GM21529 (cell line): ENCODE measurements at regions not wholly inside any gene's neighbourhood (a gene's known extent, or its start where the extent isn't known, plus 50 kb on each side); places are given as distances from the start of the nearest gene placed in this dataset.
A peak's percentile ranks its signal among the peaks of the same experiment; 100 is the strongest.
"Not testable (repeated sequence)": the region's sequence is repeated elsewhere in the genome, so short reads cannot be mapped to it uniquely, and the experiment has no call there.

Experiments used
- ATAC-seq: cut with Tn5 transposase; IDR thresholded peaks from one replicate; pipeline ENCODE4 v1.9.1; 2021; ENCODE audit not compliant: unreplicated experiment

GRCh38 chr4:147139455-147140198, 194.0 kb upstream of the TTC29 start:
- peak; percentile 81 for ATAC-seq

- ATAC-seq = no peak
Measured at GRCh38 chr4:147151763-147152162, 206.1 kb upstream of the TTC29 start.

- no peak for ATAC-seq
Measured at GRCh38 chr4:147157860-147158701, 212.4 kb upstream of the TTC29 start.

DNA sequence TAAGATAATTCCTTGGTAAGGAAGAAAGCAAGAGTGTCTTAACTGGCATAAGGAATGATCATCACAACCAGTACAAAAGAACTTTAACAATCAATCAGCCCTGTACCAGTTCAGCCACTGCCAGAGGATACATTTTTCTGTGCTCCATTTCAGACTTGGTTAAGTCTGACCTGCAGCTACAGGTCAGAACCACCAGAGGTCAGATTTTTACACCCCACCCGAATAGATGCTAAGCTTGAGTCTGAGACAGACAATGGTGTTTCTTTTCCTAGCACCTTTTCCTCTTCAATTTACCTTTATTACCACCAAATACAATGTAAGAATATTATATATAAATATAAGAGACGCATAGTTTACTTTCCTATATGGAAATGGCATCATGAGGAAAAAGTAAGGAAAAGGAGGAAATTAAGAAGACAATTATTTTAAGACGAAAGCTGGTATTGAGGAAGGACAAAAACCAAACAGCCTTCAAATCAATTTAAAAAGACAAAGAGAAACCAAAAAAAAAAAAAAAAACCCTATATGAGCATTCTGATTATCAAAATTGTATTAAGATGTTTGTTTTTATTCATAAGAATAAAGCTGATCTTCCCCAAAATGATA, 215.3 kb upstream of the TTC29 start:
- peak; percentile 96 for ATAC-seq

DNA sequence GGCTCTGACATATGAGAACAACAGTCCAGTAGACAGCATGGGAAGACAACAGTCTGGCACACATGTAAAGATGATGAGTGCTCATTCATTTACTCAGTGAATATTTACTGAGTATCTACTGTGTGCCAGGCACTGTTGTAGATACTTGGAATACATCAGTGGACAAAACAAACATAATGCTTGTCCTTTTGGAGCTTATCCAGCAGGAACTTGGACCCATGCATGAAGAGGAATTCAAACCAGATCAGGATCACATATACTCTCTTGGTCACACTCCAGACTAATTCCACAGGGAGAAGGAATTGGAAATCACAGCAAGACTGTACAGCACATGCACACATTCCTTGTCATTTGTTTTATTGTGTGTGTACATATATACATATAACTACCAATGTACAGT, 217.6 kb upstream of the TTC29 start:
- ATAC-seq = no peak

DNA sequence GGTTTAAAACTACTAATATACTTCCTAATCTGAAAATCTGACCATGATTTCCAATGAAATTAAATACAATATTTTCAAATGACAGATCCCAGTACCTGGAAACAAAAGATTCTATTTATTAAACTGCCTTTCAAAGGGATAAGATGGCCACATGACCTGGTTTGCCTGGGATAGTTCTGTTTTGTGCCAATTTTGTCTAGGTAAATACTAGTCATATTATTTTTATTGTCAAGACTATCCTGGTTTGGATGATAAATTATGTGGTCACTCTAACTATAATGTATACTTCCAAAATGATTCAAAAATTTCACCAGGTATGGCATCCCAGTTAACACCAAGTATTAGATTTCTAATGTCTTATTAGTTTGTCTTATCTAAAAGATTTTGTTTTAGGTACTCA, 222.5 kb upstream of the TTC29 start:
- not testable (repeated sequence) for ATAC-seq

DNA sequence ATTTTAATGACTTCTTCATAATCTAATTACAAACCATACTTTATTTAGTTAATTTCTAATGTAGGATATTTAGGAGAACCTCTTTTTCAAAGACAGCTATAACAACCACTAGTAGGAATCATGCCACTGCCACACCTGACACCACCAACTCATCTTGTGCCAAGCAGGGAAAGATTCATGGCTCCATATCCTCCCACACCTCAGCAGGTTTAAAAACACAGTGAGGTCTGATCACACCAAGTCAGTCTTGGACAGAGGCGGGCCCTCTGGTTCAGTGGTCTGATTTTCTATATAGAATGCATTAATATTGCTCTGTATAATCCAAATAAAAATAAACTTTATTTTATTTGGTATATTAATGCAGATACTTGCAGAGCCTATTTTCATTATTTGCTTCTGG, 227.7 kb upstream of the TTC29 start:
- no peak for ATAC-seq

- ATAC-seq = no peak
Measured at GRCh38 chr4:147173797-147174432, 228.3 kb upstream of the TTC29 start.

DNA sequence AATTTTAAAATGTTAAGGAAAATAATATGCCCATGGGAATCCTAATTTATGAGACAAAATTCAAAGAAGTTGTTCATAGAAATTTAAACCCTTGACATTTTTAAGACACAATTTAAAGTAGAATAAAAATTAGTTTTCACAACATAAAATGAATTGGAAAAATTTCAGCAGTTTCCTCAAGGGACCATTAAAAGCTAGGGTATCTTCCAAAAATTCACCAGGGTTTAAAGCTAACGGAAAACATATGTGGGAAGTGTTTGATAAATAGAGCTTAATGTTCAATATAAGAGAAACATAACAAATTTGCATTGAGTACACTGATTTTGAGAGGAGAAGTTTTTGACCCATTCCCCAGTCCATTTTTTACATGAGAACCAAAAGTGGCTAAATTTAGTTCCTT, 228.9 kb upstream of the TTC29 start:
- no peak for ATAC-seq

- ATAC-seq = no peak
Measured at GRCh38 chr4:147175460-147176025, 229.9 kb upstream of the TTC29 start.

- ATAC-seq = no peak
Measured at GRCh38 chr4:147182041-147182440, 236.4 kb upstream of the TTC29 start.

DNA sequence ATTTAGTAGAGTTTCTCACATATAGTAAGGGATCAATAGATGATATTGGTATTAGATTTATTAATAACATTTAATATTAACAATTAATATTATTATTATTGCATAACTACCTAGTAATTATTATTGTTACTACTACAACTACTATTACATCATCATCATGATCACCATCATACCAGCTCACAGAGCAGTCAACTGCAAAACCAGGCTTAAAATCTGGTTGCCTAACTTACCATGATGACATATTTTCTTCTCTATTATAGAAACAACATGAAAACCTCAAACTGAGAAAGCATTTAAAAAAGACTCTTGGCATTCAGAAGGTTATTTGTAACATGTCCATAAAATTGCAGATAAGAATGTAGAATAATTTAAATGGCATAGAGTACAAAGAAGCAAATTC, 247.0 kb upstream of the TTC29 start:
- no peak for ATAC-seq

DNA sequence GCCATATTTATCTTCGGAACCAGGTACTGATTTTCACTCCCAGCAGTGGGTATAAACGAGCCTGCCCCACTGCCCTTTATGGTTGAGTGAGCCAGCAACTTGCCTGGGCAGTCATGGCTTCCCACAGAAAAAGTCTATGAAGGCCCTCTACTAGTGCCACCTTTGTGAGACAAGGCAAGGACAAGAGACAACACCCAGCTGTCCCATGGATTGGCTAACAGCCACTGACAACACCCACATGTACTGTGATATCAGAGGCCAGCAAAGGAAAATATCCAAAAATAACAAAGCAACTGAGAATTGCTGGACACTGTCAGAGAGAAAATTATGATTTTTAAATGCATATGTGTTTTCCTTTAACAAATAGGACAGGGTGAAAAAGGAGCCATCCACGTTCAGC, 248.4 kb upstream of the TTC29 start:
- no peak for ATAC-seq

DNA sequence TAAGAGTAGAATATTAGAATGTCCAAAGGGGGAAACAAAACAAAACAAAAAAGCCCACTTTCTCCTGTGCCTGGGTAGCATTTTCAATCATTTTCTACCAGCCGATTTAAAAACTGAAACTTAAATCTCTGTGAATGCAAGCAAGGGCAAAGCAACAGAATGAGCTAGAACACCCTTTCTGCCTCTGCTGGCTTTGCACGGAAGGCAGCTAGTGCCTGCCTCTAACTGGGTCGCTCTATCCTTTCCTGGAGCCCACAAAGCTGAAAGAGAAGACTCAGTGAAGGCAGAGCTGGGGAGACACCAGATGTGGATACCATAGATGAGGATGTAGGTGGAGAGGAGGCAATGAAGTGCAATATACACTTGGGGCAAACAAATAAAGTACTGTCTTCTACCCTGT, 248.9 kb upstream of the TTC29 start:
- ATAC-seq = no peak

DNA sequence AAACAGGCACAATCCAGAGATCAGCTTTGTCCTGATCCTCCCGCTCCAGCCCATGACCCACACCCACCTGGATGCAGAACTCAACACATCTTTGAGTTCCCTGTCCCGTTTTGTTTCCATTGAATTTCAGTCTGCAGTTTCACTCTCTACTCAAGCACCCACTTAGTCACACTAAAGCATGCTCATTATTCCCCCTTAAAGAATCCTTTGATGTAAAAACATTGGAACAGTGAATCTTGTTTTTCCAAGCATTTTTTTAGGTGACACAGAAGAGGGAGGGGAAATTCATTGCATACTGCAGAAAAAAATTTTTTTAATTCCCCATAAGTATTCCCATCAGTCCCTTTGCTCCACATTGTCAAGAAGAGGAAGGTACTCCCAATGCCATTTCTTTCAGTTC, 249.7 kb upstream of the TTC29 start:
- ATAC-seq = no peak

DNA sequence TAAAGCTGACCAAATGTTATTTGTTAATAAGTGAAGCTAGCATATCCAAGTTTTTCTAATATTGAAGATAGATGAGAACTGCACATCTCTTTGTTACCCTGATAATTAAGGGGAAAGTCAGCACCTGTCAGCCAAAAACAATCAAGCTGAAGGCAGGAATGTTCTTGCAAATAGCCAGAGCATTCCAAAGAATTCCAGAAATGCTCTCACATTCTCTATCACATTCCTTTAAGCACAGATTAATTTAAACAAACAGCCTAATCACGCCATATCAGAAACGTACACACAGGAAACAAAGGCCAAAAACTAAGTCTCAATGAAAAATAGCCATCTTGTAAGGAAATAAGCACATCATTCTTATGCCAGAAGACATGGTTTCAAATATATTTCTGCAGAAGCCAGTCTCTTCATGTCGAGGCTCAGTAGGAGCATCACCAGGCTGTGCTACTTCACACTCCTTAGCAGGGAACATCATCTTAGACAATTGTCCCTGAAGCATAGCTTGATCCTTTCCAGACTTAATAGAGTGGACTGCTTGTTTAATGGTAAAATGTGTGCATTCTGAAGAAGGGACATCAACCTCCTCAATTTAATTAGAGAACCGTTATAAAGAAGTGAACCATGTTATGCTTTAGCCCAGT, 252.9 kb upstream of the TTC29 start:
- ATAC-seq = no peak

GRCh38 chr4:147201016-147201415, 255.4 kb upstream of the TTC29 start:
- no peak for ATAC-seq

GRCh38 chr4:147206807-147207206, 261.1 kb upstream of the TTC29 start:
- no peak for ATAC-seq

DNA sequence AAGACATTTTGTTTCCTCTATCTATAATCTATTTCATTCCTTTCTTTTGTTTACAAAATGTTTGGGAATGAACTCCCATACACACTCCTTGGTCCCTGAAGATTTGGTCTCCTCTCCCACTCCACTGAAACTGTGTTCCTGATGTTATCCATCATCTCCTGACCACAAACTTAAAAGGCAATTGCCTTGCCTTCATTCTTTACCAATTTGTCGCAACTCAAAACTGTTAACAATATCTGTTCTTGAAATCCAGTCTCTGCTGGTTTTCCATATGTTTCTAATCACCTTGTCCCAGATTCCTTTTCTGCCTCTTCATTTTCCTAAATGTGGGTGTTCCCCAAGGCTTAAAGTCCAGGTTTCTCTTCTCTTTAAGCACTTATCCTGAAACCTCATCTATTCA, 262.2 kb upstream of the TTC29 start:
- no peak for ATAC-seq

GRCh38 chr4:147217655-147218054, 263.2 kb upstream of the EDNRA start:
- ATAC-seq = no peak

GRCh38 chr4:147219145-147219544, 261.8 kb upstream of the EDNRA start:
- no peak for ATAC-seq
